ENCODE measurements at regions not wholly inside any gene's neighbourhood (a gene's known extent, or its start where the extent isn't known, plus 50 kb on each side); places are given as distances from the start of the nearest gene placed in this dataset.

GRCh38 chr6:193773-194310 lies 98.4 kb upstream of the DUSP22 start:
- no peaks in the 10 kb centered on the region for H4K20me1 ChIP-seq (ENCODE audit: insufficient read depth, low read length)
- H3K27ac ChIP-seq (ENCODE audit: low read depth, low read length, poor library complexity, severe bottlenecking), result peak overlapping the region; percentile 80
- H2AFZ ChIP-seq (ENCODE audit: low read length), result peak overlapping the region; percentile 92
- no peaks in the 10 kb centered on the region for H3K9me2 ChIP-seq (ENCODE audit: insufficient read depth, low read length)
- H3K4me2 ChIP-seq (ENCODE audit: low read length), result peak overlapping the region; percentile 61
- CTCF ChIA-PET (ENCODE audit: unreplicated experiment), result interaction anchor here (0.8 to 1.2 kb wide), 2 partner anchors 12 to 13 kb away, joined by 3 read pairs; no protein-coding TSS in a partner anchor
- no peak for TF ChIP-seq EZH2phosphoT487 (IDR thresholded peaks at IDR 0.05; ENCODE audit: borderline replicate concordance, low read depth, low read length)
- TF ChIP-seq, protein P1, sequence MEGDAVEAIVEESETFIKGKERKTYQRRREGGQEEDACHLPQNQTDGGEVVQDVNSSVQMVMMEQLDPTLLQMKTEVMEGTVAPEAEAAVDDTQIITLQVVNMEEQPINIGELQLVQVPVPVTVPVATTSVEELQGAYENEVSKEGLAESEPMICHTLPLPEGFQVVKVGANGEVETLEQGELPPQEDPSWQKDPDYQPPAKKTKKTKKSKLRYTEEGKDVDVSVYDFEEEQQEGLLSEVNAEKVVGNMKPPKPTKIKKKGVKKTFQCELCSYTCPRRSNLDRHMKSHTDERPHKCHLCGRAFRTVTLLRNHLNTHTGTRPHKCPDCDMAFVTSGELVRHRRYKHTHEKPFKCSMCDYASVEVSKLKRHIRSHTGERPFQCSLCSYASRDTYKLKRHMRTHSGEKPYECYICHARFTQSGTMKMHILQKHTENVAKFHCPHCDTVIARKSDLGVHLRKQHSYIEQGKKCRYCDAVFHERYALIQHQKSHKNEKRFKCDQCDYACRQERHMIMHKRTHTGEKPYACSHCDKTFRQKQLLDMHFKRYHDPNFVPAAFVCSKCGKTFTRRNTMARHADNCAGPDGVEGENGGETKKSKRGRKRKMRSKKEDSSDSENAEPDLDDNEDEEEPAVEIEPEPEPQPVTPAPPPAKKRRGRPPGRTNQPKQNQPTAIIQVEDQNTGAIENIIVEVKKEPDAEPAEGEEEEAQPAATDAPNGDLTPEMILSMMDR (conservative IDR thresholded peaks at IDR 0.05; ENCODE audit: low read length), result no peak
- H3K4me1 ChIP-seq (ENCODE audit: insufficient read depth, low read length, poor library complexity, severe bottlenecking), result peaks cover 51% of the 10 kb centered on the region
- POLR2A ChIA-PET, result interaction anchor here (0.7 to 3.4 kb wide), 9 partner anchors 9 to 514 kb away, joined by 3 to 11 read pairs (median 4); no protein-coding TSS in a partner anchor
- no peaks in the 10 kb centered on the region for H3K36me3 ChIP-seq (ENCODE audit: insufficient read depth, low read length)
- no TSS peak for BruUV-seq (replicated peaks)
- intact Hi-C loops (cut with micrococcal nuclease; ENCODE audit: unreplicated experiment), result no loop called here
- no peaks in the 10 kb centered on the region for H3K9me3 ChIP-seq (ENCODE audit: low read length)
- H3K79me2 ChIP-seq (ENCODE audit: insufficient read depth, low read depth, low read length), result no peaks in the 10 kb centered on the region
- peak; percentile 72 for DNase-seq (ENCODE audit: low spot score)
- H3K4me3 ChIP-seq (ENCODE audit: low read depth, low read length, poor library complexity, severe bottlenecking), result peak overlapping the region; percentile 16

DNA sequence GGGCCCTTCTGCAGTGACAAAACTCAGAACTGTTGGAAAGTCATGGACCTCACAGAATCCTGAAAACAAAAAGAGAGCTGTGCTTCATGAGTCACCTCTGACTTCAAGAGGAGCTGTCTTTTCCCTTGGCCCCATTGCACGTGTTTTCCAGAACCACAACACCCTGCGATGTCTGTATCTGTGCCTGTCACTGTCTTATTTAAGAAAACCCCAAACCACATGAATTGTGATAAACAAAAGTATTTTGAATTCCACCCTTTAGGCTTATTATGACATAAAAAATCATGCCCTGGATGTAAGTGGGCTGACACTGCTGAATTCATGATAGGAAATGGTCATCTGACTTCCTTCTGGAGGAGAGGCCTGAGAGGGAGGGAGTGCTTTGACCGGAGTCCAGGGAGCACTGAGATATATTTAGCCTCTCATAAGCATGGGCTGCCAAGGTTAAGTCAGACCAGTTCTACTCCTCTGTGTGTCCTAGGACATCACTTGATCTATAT lies 96.4 kb upstream of the DUSP22 start:
- Histone ChIP-seq H3K4me1 (ENCODE audit: insufficient read depth, low read length, poor library complexity, severe bottlenecking) (peaks cover 30% of the 10 kb centered on the region), H3K79me2 (ENCODE audit: insufficient read depth, low read depth, low read length) (no peaks in the 10 kb centered on the region), H3K9me2 (ENCODE audit: insufficient read depth, low read length) (no peaks in the 10 kb centered on the region), H3K36me3 (ENCODE audit: insufficient read depth, low read length) (no peaks in the 10 kb centered on the region), H3K27ac (ENCODE audit: low read depth, low read length, poor library complexity, severe bottlenecking) (no peak overlapping the region), H3K4me3 (ENCODE audit: low read depth, low read length, poor library complexity, severe bottlenecking) (no peak overlapping the region), H2AFZ (ENCODE audit: low read length) (no peak overlapping the region), H3K4me2 (ENCODE audit: low read length) (no peak overlapping the region), H4K20me1 (ENCODE audit: insufficient read depth, low read length) (no peaks in the 10 kb centered on the region), H3K9me3 (ENCODE audit: low read length) (no peaks in the 10 kb centered on the region)
- ChIA-PET POLR2A (interaction anchor here (0.6 to 1.3 kb wide), 3 partner anchors 14 to 110 kb away, joined by 3 to 5 read pairs (median 4); no protein-coding TSS in a partner anchor), CTCF (ENCODE audit: unreplicated experiment) (interaction anchor here (1.0 kb wide), 1 partner anchor 20 kb away, joined by 4 read pairs; no protein-coding TSS in a partner anchor)
- BruUV-seq (replicated peaks), result no TSS peak
- intact Hi-C loops (cut with micrococcal nuclease; ENCODE audit: unreplicated experiment), result no loop called here
- no peak for TF ChIP-seq EZH2phosphoT487 (IDR thresholded peaks at IDR 0.05; ENCODE audit: borderline replicate concordance, low read depth, low read length)
- TF ChIP-seq, protein P1 (conservative IDR thresholded peaks at IDR 0.05; ENCODE audit: low read length), result no peak
- no peak for DNase-seq (ENCODE audit: low spot score)

- CTCF ChIA-PET (ENCODE audit: unreplicated experiment), result no interaction called here
These were observed 95.7 kb upstream of the DUSP22 start for GRCh38 chr6:196543-196942.

More at GRCh38 chr6:196543-196942, 95.7 kb upstream of the DUSP22 start:
- Histone ChIP-seq H3K79me2 (ENCODE audit: insufficient read depth, low read depth, low read length) (no peaks in the 10 kb centered on the region), H3K4me1 (ENCODE audit: insufficient read depth, low read length, poor library complexity, severe bottlenecking) (peaks cover 25% of the 10 kb centered on the region), H3K9me2 (ENCODE audit: insufficient read depth, low read length) (no peaks in the 10 kb centered on the region), H3K27ac (ENCODE audit: low read depth, low read length, poor library complexity, severe bottlenecking) (no peak overlapping the region), H3K36me3 (ENCODE audit: insufficient read depth, low read length) (no peaks in the 10 kb centered on the region), H3K9me3 (ENCODE audit: low read length) (no peaks in the 10 kb centered on the region), H3K4me3 (ENCODE audit: low read depth, low read length, poor library complexity, severe bottlenecking) (no peak overlapping the region), H4K20me1 (ENCODE audit: insufficient read depth, low read length) (no peaks in the 10 kb centered on the region), H3K4me2 (ENCODE audit: low read length) (no peak overlapping the region), H2AFZ (ENCODE audit: low read length) (no peak overlapping the region)
- DNase-seq (ENCODE audit: low spot score), result no peak
- intact Hi-C loops (cut with micrococcal nuclease; ENCODE audit: unreplicated experiment), result no loop called here
- no peak for TF ChIP-seq EZH2phosphoT487 (IDR thresholded peaks at IDR 0.05; ENCODE audit: borderline replicate concordance, low read depth, low read length)
- TF ChIP-seq, protein P1 (conservative IDR thresholded peaks at IDR 0.05; ENCODE audit: low read length), result no peak
- POLR2A ChIA-PET, result no interaction called here
- BruUV-seq (replicated peaks), result no TSS peak
